ENCODE measurements at regions not wholly inside any gene's neighbourhood (a gene's known extent, or its start where the extent isn't known, plus 50 kb on each side); places are given as distances from the start of the nearest gene placed in this dataset.

DNA sequence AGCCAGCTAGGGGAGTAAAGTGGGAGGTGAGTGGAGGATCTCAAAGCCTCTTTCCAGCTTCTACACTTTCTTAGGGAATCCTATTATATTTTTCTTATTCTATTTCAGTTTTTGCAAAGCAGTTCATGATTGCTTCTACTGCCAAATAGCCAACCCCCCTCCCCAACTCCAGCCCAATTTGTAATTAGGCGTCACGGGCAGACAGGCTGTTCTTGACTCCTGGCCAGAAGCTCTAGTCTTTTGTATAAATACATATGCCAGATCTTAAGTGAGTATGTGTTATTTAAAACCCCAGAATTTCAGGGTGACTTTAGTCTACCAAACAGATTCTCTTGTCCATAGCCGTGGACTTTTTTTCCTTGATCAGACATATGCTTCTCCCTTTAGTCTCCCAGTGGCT lies 255.2 kb downstream of the BUB3 start:
- TF ChIP-seq, protein P1, sequence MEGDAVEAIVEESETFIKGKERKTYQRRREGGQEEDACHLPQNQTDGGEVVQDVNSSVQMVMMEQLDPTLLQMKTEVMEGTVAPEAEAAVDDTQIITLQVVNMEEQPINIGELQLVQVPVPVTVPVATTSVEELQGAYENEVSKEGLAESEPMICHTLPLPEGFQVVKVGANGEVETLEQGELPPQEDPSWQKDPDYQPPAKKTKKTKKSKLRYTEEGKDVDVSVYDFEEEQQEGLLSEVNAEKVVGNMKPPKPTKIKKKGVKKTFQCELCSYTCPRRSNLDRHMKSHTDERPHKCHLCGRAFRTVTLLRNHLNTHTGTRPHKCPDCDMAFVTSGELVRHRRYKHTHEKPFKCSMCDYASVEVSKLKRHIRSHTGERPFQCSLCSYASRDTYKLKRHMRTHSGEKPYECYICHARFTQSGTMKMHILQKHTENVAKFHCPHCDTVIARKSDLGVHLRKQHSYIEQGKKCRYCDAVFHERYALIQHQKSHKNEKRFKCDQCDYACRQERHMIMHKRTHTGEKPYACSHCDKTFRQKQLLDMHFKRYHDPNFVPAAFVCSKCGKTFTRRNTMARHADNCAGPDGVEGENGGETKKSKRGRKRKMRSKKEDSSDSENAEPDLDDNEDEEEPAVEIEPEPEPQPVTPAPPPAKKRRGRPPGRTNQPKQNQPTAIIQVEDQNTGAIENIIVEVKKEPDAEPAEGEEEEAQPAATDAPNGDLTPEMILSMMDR (optimal IDR thresholded peaks at IDR 0.05 in 1 of 3, IDR thresholded peaks at IDR 0.05 in 1 of 3, conservative IDR thresholded peaks at IDR 0.05 in 1 of 3; ENCODE audit: extremely low read depth in 1 of 3, insufficient read depth in 2 of 3, low read length in 3 of 3): no peak
- TF ChIP-seq EZH2 (IDR thresholded peaks at IDR 0.05; ENCODE audit: low read length): no peak
